Activated CD8-positive, alpha-beta memory T cell treated with anti-CD3 and anti-CD28 coated beads, Interleukin-2, amount 50 U/mL, for 24 hours (primary cell): ENCODE measurements at regions not wholly inside any gene's neighbourhood (a gene's known extent, or its start where the extent isn't known, plus 50 kb on each side); places are given as distances from the start of the nearest gene placed in this dataset.
"Not testable (repeated sequence)": the region's sequence is repeated elsewhere in the genome, so short reads cannot be mapped to it uniquely, and the experiment has no call there.

Experiments used
- DNase-seq: peaks from one replicate; pipeline ENCODE4 v3.0.0-alpha.2; 2020; ENCODE audit errors: extremely low read depth

GRCh38 chr12:8282181-8282580 lies 54.8 kb upstream of the FAM90A1 start:
- DNase-seq = not testable (repeated sequence)

GRCh38 chr12:8285681-8286080 lies 58.3 kb upstream of the FAM90A1 start:
- not testable (repeated sequence) for DNase-seq

GRCh38 chr12:8291764-8292163 lies 64.3 kb upstream of the FAM90A1 start:
- not testable (repeated sequence) for DNase-seq

GRCh38 chr12:8294662-8295061 lies 67.2 kb upstream of the FAM90A1 start:
- not testable (repeated sequence) for DNase-seq

GRCh38 chr12:8308611-8309010 lies 81.2 kb upstream of the FAM90A1 start:
- not testable (repeated sequence) for DNase-seq

GRCh38 chr12:8315997-8316396 lies 88.6 kb upstream of the FAM90A1 start:
- DNase-seq = not testable (repeated sequence)

- not testable (repeated sequence) for DNase-seq
Measured at GRCh38 chr12:8317675-8318074, 90.3 kb upstream of the FAM90A1 start.

- peak; percentile 2 for DNase-seq
Measured at GRCh38 chr12:8320251-8320730, 92.9 kb upstream of the FAM90A1 start.

GRCh38 chr12:8320791-8321370 lies 93.5 kb upstream of the FAM90A1 start:
- not testable (repeated sequence) for DNase-seq

- not testable (repeated sequence) for DNase-seq
Measured at GRCh38 chr12:8325145-8325839, 97.9 kb upstream of the FAM90A1 start.

- DNase-seq = not testable (repeated sequence)
Measured at GRCh38 chr12:8328835-8329234, 101.4 kb upstream of the FAM90A1 start.

- not testable (repeated sequence) for DNase-seq
Measured at GRCh38 chr12:8332373-8332772, 105.0 kb upstream of the FAM90A1 start.

- DNase-seq = not testable (repeated sequence)
Measured at GRCh38 chr12:8351073-8351472, 104.7 kb upstream of the CLEC6A start.

- DNase-seq = not testable (repeated sequence)
Measured at GRCh38 chr12:8354741-8355140, 101.0 kb upstream of the CLEC6A start.

GRCh38 chr12:8355531-8355930 lies 100.2 kb upstream of the CLEC6A start:
- DNase-seq = not testable (repeated sequence)

GRCh38 chr12:8373744-8374143 lies 82.0 kb upstream of the CLEC6A start:
- DNase-seq = not testable (repeated sequence)

- DNase-seq = not testable (repeated sequence)
Measured at GRCh38 chr12:8375122-8375521, 80.6 kb upstream of the CLEC6A start.

GRCh38 chr12:8377756-8378155 lies 78.0 kb upstream of the CLEC6A start:
- not testable (repeated sequence) for DNase-seq

GRCh38 chr12:8382556-8382955 lies 73.2 kb upstream of the CLEC6A start:
- DNase-seq = not testable (repeated sequence)

GRCh38 chr12:8384686-8385085 lies 71.1 kb upstream of the CLEC6A start:
- not testable (repeated sequence) for DNase-seq

- DNase-seq = not testable (repeated sequence)
Measured at GRCh38 chr12:8385431-8385830, 70.3 kb upstream of the CLEC6A start.

GRCh38 chr12:8386661-8387060 lies 69.1 kb upstream of the CLEC6A start:
- not testable (repeated sequence) for DNase-seq

GRCh38 chr12:8389296-8389695 lies 66.5 kb upstream of the CLEC6A start:
- DNase-seq = not testable (repeated sequence)
